22Rv1 (cell line): ENCODE measurements at regions not wholly inside any gene's neighbourhood (a gene's known extent, or its start where the extent isn't known, plus 50 kb on each side); places are given as distances from the start of the nearest gene placed in this dataset.

Experiments
- ZFX ChIP-seq: fragments of 450-650 bp; IDR thresholded peaks from 2 replicates; pipeline ENCODE4 v1.6.1; 2017; ENCODE audit warnings: antibody characterized with exemption, borderline replicate concordance
- TF ChIP-seq, protein P1 (sequence below): fragments of 450-650 bp; IDR thresholded peaks from 2 replicates; pipeline ENCODE4 v1.5.1; 2017; ENCODE audit warnings: mild to moderate bottlenecking

DNA sequence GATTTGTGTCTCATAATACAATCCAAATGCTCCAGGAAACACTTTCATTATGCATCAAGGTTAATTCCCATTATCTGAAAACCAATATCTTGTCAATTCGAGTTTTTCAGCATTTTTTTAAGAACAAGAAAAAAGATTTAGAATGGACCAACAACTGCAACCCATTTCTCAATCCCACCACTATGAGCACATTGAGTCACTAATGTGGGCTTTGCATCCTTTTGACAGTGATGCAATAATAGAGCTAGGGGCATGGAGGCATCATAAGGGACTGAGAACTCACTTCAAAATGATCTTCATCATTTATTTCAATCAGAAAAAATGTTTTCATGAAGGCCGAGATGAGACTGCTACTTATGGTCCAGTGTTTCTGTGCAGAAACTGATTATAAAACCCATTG lies 74.8 kb upstream of the DEFB112 start:
- TF ChIP-seq, protein P1, sequence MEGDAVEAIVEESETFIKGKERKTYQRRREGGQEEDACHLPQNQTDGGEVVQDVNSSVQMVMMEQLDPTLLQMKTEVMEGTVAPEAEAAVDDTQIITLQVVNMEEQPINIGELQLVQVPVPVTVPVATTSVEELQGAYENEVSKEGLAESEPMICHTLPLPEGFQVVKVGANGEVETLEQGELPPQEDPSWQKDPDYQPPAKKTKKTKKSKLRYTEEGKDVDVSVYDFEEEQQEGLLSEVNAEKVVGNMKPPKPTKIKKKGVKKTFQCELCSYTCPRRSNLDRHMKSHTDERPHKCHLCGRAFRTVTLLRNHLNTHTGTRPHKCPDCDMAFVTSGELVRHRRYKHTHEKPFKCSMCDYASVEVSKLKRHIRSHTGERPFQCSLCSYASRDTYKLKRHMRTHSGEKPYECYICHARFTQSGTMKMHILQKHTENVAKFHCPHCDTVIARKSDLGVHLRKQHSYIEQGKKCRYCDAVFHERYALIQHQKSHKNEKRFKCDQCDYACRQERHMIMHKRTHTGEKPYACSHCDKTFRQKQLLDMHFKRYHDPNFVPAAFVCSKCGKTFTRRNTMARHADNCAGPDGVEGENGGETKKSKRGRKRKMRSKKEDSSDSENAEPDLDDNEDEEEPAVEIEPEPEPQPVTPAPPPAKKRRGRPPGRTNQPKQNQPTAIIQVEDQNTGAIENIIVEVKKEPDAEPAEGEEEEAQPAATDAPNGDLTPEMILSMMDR, result no peak
- no peak for TF ChIP-seq ZFX
